Gastrocnemius medialis (tissue), 4 donors: ENCODE measurements at regions not wholly inside any gene's neighbourhood (a gene's known extent, or its start where the extent isn't known, plus 50 kb on each side); places are given as distances from the start of the nearest gene placed in this dataset.

Experiments
- POLR2A ChIP-seq, 2 donors: fragments of 450-650 bp; IDR thresholded peaks; one replicate each; pipeline ENCODE4 v1.6.1; 2017; ENCODE audit warnings: antibody characterized with exemption in 2 of 2, mild to moderate bottlenecking in 2 of 2, moderate library complexity in 2 of 2
- TF ChIP-seq, protein P1 (sequence below), 5 experiments: fragments of 450-650 bp in 3 of 5; fragments of 200-600 bp in 2 of 5; sonication (generic) in 2 of 5; IDR thresholded peaks in 4 of 5; conservative IDR thresholded peaks in 1 of 5; 1 replicate in 4 of 5; 2 replicates in 1 of 5; pipeline ENCODE4 v1.5.1; 2016 to 2019; ENCODE audit warnings: antibody characterized with exemption in 5 of 5, mild to moderate bottlenecking in 3 of 5, moderate library complexity in 3 of 5

DNA sequence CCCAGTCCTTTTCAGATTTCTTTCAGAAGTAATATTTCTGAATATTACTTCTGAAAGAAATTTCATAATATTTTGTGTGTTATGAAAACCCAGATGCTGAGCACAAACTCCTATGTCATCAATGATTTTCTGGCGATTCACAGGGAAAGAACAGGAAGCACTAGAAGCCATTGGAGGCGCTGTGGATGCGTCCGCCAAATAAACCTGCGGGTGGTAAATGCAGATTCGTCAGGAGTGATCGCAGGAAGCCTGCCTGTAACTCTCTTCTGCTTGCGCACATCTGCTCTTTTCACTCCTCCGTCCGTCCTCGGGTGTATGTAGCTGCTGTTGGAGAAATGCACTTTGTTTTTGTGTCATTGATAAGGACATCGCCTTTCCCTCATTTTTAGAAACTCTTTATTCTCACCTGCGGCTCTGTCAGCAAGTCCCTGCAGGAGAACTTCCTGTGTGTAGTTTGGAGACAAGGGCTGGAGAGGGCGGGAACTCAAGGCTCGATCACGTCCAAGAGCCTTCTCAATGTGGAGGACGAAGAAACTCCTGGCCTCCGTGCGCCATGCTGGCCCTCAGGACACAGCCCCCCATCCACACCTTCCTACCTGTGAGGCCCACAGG lies 483.8 kb downstream of the GALR1 start:
- TF ChIP-seq, protein P1, sequence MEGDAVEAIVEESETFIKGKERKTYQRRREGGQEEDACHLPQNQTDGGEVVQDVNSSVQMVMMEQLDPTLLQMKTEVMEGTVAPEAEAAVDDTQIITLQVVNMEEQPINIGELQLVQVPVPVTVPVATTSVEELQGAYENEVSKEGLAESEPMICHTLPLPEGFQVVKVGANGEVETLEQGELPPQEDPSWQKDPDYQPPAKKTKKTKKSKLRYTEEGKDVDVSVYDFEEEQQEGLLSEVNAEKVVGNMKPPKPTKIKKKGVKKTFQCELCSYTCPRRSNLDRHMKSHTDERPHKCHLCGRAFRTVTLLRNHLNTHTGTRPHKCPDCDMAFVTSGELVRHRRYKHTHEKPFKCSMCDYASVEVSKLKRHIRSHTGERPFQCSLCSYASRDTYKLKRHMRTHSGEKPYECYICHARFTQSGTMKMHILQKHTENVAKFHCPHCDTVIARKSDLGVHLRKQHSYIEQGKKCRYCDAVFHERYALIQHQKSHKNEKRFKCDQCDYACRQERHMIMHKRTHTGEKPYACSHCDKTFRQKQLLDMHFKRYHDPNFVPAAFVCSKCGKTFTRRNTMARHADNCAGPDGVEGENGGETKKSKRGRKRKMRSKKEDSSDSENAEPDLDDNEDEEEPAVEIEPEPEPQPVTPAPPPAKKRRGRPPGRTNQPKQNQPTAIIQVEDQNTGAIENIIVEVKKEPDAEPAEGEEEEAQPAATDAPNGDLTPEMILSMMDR (IDR thresholded peaks at IDR 0.05 in 4 of 5, conservative IDR thresholded peaks at IDR 0.05 in 1 of 5): no peak
- no peak for TF ChIP-seq POLR2A (IDR thresholded peaks at IDR 0.05)
